Spleen (tissue), 11 donors: ENCODE measurements at regions not wholly inside any gene's neighbourhood (a gene's known extent, or its start where the extent isn't known, plus 50 kb on each side); places are given as distances from the start of the nearest gene placed in this dataset.

Experiments used
- DNase-seq: peaks from one replicate; pipeline ENCODE4 v3.0.0-alpha.2; 2020
- H3K27ac ChIP-seq, 8 donors: fragments of 200-600 bp; sonication (generic) in 7 of 8; 1 replicate in 4 of 8; 2 replicates in 4 of 8; pipeline versions ENCODE4 v1.5.0 to v1.8.0; 2016 to 2021; ENCODE audit warnings: inconsistent platforms in 4 of 8, mild to moderate bottlenecking in 4 of 8, moderate library complexity in 1 of 8
- H3K27me3 ChIP-seq, 7 donors: fragments of 200-600 bp; sonication (generic) in 6 of 7; replicated peaks in 1 of 7; 1 replicate in 4 of 7; 2 replicates in 3 of 7; pipeline versions ENCODE4 v1.5.0 to v1.8.0; 2016 to 2021; ENCODE audit warnings: inconsistent platforms in 3 of 7, mild to moderate bottlenecking in 1 of 7
- H3K36me3 ChIP-seq, 6 donors: fragments of 200-600 bp; sonication (generic) in 5 of 6; 1 replicate in 4 of 6; 2 replicates in 2 of 6; pipeline versions ENCODE4 v1.5.0 to v1.8.0; 2016 to 2021; ENCODE audit warnings: inconsistent platforms in 2 of 6
- H3K4me1 ChIP-seq, 6 donors: fragments of 200-600 bp; sonication (generic) in 5 of 6; 1 replicate in 3 of 6; 2 replicates in 3 of 6; pipeline versions ENCODE4 v1.5.0 to v1.8.0; 2016 to 2021; ENCODE audit warnings: inconsistent platforms in 3 of 6
- H3K4me3 ChIP-seq, 8 donors: fragments of 200-600 bp; sonication (generic) in 7 of 8; 1 replicate in 4 of 8; 2 replicates in 4 of 8; pipeline versions ENCODE4 v1.5.0 to v1.8.0; 2016 to 2021; ENCODE audit warnings: inconsistent platforms in 4 of 8, mild to moderate bottlenecking in 4 of 8, moderate library complexity in 2 of 8
- H3K9me3 ChIP-seq, 8 donors: fragments of 200-600 bp; sonication (generic) in 7 of 8; 1 replicate in 4 of 8; 2 replicates in 4 of 8; pipeline versions ENCODE4 v1.5.0 to v1.8.0; 2016 to 2021; ENCODE audit warnings: inconsistent platforms in 4 of 8
- CTCF ChIP-seq, 11 experiments: fragments of 200-600 bp in 7 of 11; fragments of 450-650 bp in 4 of 11; sonication (generic) in 4 of 11; IDR thresholded peaks in 8 of 11; conservative IDR thresholded peaks in 3 of 11; 1 replicate in 7 of 11; 2 replicates in 4 of 11; pipeline versions ENCODE4 v1.4.0 to v1.8.0; 2016 to 2021; ENCODE audit warnings: antibody characterized with exemption in 11 of 11, inconsistent platforms in 4 of 11, mild to moderate bottlenecking in 1 of 11
- POLR2A ChIP-seq, 3 donors: fragments of 450-650 bp; IDR thresholded peaks; one replicate each; pipeline ENCODE4 v1.5.1; 2017; ENCODE audit warnings: antibody characterized with exemption in 3 of 3, mild to moderate bottlenecking in 1 of 3
- POLR2AphosphoS5 ChIP-seq, 3 donors: sonication (generic); formaldehyde crosslinking; IDR thresholded peaks; one replicate each; pipeline ENCODE4 v1.5.1; 2017; ENCODE audit warnings: antibody characterized with exemption in 3 of 3
- WGBS, 5 donors: extraction: QIAGEN DNeasy Blood & Tissue Kit in 3 of 5; methylation state at CpG; one replicate each; pipeline versions ENCODE4 v1.1.5 to v1.1.7; 2013 to 2018; 5-methylcytosine and 5-hydroxymethylcytosine counted together
- intact Hi-C: fragments of 100-400 bp; cut with DNase I; formaldehyde crosslinking; loops from one replicate; pipeline ENCODE4 v1.15.0; 2023; ENCODE audit warnings: low total_unique reads
- donor health status: healthy with polysubstance abuse.
- donor health status: DM: no; HTN: no; CAD: no; lungs with moderate emphysema.
- donor health status: DM: no; HTN: no; CAD: no.
- donor health status: Bipolar disorder and iron deficiency.
- donor health status: healthy.
- donor health status: DM: no; HTN: no; CAD: no.
- donor health status: DM: yes; HTN: yes; CAD: no.

- DNase-seq: no peak
- no peaks in the 10 kb centered on the region for H3K27me3 ChIP-seq
- 72 to 85% (median 76%) methylated on average over 2 of the region's 2 CpGs for WGBS, 5 donors
- H3K36me3 ChIP-seq: no peaks in the 10 kb centered on the region
- H3K4me1 ChIP-seq: no peaks in the 10 kb centered on the region
- no peaks in the 10 kb centered on the region for H3K9me3 ChIP-seq
- intact Hi-C loops: no loop called here
- no peak overlapping the region for H3K4me3 ChIP-seq
- no peak overlapping the region for H3K27ac ChIP-seq
- TF ChIP-seq CTCF (IDR thresholded peaks at IDR 0.05 in 8 of 11, conservative IDR thresholded peaks at IDR 0.05 in 3 of 11) (no peak), POLR2AphosphoS5 (IDR thresholded peaks at IDR 0.05) (no peak), POLR2A (IDR thresholded peaks at IDR 0.05) (no peak)
Observed at GRCh38 chr5:84628918-84629317, 244.2 kb upstream of the EDIL3 start.

- no peaks in the 10 kb centered on the region for H3K4me1 ChIP-seq
- H3K36me3 ChIP-seq: no peaks in the 10 kb centered on the region
- H3K27me3 ChIP-seq: no peaks in the 10 kb centered on the region
- no peak overlapping the region for H3K4me3 ChIP-seq
- H3K27ac ChIP-seq: no peak overlapping the region
- 9 to 25% (median 13%) methylated on average over 2 of the region's 2 CpGs for WGBS, 5 donors
- intact Hi-C loops: no loop called here
- no peak for TF ChIP-seq POLR2A (IDR thresholded peaks at IDR 0.05)
- no peak for TF ChIP-seq CTCF (IDR thresholded peaks at IDR 0.05 in 8 of 11, conservative IDR thresholded peaks at IDR 0.05 in 3 of 11)
- no peak for TF ChIP-seq POLR2AphosphoS5 (IDR thresholded peaks at IDR 0.05)
- no peak for DNase-seq
- H3K9me3 ChIP-seq: no peaks in the 10 kb centered on the region
Observed at GRCh38 chr5:84623019-84623418, 238.3 kb upstream of the EDIL3 start.

- no peak for TF ChIP-seq CTCF (IDR thresholded peaks at IDR 0.05 in 8 of 11, conservative IDR thresholded peaks at IDR 0.05 in 3 of 11)
- no peak for TF ChIP-seq POLR2AphosphoS5 (IDR thresholded peaks at IDR 0.05)
- no peak for TF ChIP-seq POLR2A (IDR thresholded peaks at IDR 0.05)
- DNase-seq: no peak
- no peaks in the 10 kb centered on the region for H3K9me3 ChIP-seq
- no peaks in the 10 kb centered on the region for H3K27me3 ChIP-seq
- no peak overlapping the region for H3K4me3 ChIP-seq
- 47 to 65% (median 55%) methylated on average over 3 of the region's 3 CpGs for WGBS, 5 donors
- intact Hi-C loops: no loop called here
- H3K4me1 ChIP-seq: no peaks in the 10 kb centered on the region
- H3K36me3 ChIP-seq: no peaks in the 10 kb centered on the region
- no peak overlapping the region for H3K27ac ChIP-seq
Observed at GRCh38 chr5:84622461-84622860, 237.8 kb upstream of the EDIL3 start.

DNA sequence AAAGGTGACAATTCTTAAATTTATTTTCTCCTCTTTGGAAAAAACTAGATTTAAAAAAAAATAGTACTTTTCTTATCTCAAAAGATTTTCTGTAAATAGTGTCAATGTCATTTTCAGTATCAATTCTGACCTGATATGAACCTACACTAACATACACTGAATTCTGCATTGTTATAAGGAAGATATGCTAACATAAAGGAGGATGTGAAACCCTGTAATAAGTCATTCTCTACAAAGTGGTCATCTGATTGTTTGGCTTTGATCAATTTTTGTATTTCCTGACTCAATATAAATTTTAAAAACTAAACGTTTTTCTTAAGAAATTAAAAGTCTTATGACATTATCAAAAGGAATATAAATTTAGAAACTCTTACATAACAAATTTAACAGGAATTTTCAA, 233.6 kb upstream of the EDIL3 start:
- Histone ChIP-seq H3K27ac (no peak overlapping the region), H3K36me3 (no peaks in the 10 kb centered on the region), H3K9me3 (no peaks in the 10 kb centered on the region), H3K4me3 (no peak overlapping the region), H3K4me1 (no peaks in the 10 kb centered on the region), H3K27me3 (no peaks in the 10 kb centered on the region)
- TF ChIP-seq POLR2AphosphoS5 (IDR thresholded peaks at IDR 0.05) (no peak), CTCF (IDR thresholded peaks at IDR 0.05 in 8 of 11, conservative IDR thresholded peaks at IDR 0.05 in 3 of 11) (no peak), POLR2A (IDR thresholded peaks at IDR 0.05) (no peak)
- WGBS, 5 donors: 23 to 33% (median 27%) methylated on average over 1 of the region's 1 CpG
- DNase-seq: no peak
- intact Hi-C loops: no loop called here
